ENCODE measurements at regions not wholly inside any gene's neighbourhood (a gene's known extent, or its start where the extent isn't known, plus 50 kb on each side); places are given as distances from the start of the nearest gene placed in this dataset.

GRCh38 chr2:217694291-217694690 is 308.5 kb downstream of the TNS1 start:
- Histone ChIP-seq H3K4me3 (ENCODE audit: insufficient read depth, low read depth, low read length, poor library complexity, severe bottlenecking) (no peak overlapping the region), H3K36me3 (ENCODE audit: control insufficient read depth, insufficient read depth, low read length) (no peaks in the 10 kb centered on the region)

DNA sequence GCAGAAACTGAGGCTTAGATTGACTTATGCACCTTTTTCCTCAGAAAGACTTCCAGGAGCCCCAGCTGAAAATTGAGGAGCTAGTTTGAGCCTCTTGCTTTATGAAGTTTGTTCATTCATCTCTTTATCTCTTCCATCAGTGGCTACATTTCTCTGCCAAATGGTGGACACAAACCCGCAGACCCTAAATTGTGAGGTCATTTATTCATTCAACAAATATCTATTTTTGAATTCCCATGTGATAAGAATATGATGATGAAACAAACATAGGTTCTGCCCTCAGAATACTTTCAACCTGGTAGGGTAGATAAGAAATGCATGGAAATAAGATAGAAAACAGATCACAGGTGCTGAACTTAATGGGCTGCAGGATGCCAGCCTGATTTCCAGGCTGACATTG is 309.4 kb downstream of the TNS1 start:
- Histone ChIP-seq H3K4me1 (ENCODE audit: control insufficient read depth, insufficient read depth, low read length, poor library complexity, severe bottlenecking) (no peaks in the 10 kb centered on the region), H3K27me3 (replicated peaks; ENCODE audit: control insufficient read depth, insufficient read depth, low read length, poor library complexity, severe bottlenecking) (no peaks in the 10 kb centered on the region), H3K9me3 (ENCODE audit: control insufficient read depth, low read length) (no peaks in the 10 kb centered on the region), H3K4me3 (ENCODE audit: insufficient read depth, low read depth, low read length, poor library complexity, severe bottlenecking) (no peak overlapping the region), H3K36me3 (ENCODE audit: control insufficient read depth, insufficient read depth, low read length) (no peaks in the 10 kb centered on the region), H3K27ac (ENCODE audit: insufficient read depth, low read length, poor library complexity, severe bottlenecking) (no peak overlapping the region)
- no peak for DNase-seq

More at GRCh38 chr2:217694291-217694690, 308.5 kb downstream of the TNS1 start:
- Histone ChIP-seq H3K4me1 (ENCODE audit: control insufficient read depth, insufficient read depth, low read length, poor library complexity, severe bottlenecking) (no peaks in the 10 kb centered on the region), H3K9me3 (ENCODE audit: control insufficient read depth, low read length) (no peaks in the 10 kb centered on the region), H3K27me3 (replicated peaks; ENCODE audit: control insufficient read depth, insufficient read depth, low read length, poor library complexity, severe bottlenecking) (no peaks in the 10 kb centered on the region), H3K27ac (ENCODE audit: insufficient read depth, low read length, poor library complexity, severe bottlenecking) (no peak overlapping the region)
- DNase-seq: no peak

- no peak for DNase-seq
- Histone ChIP-seq H3K27me3 (replicated peaks; ENCODE audit: control insufficient read depth, insufficient read depth, low read length, poor library complexity, severe bottlenecking) (no peaks in the 10 kb centered on the region), H3K36me3 (ENCODE audit: control insufficient read depth, insufficient read depth, low read length) (no peaks in the 10 kb centered on the region), H3K9me3 (ENCODE audit: control insufficient read depth, low read length) (no peaks in the 10 kb centered on the region), H3K4me3 (ENCODE audit: insufficient read depth, low read depth, low read length, poor library complexity, severe bottlenecking) (no peak overlapping the region), H3K27ac (ENCODE audit: insufficient read depth, low read length, poor library complexity, severe bottlenecking) (no peak overlapping the region), H3K4me1 (ENCODE audit: control insufficient read depth, insufficient read depth, low read length, poor library complexity, severe bottlenecking) (no peaks in the 10 kb centered on the region)
Measured at GRCh38 chr2:217691920-217692666, 310.7 kb downstream of the TNS1 start.

- H3K9me3 ChIP-seq (ENCODE audit: control insufficient read depth, low read length): no peaks in the 10 kb centered on the region
- no peaks in the 10 kb centered on the region for H3K27me3 ChIP-seq (replicated peaks; ENCODE audit: control insufficient read depth, insufficient read depth, low read length, poor library complexity, severe bottlenecking)
- no peaks in the 10 kb centered on the region for H3K4me1 ChIP-seq (ENCODE audit: control insufficient read depth, insufficient read depth, low read length, poor library complexity, severe bottlenecking)
- H3K4me3 ChIP-seq (ENCODE audit: insufficient read depth, low read depth, low read length, poor library complexity, severe bottlenecking): no peak overlapping the region
- no peak for DNase-seq
- no peak overlapping the region for H3K27ac ChIP-seq (ENCODE audit: insufficient read depth, low read length, poor library complexity, severe bottlenecking)
- no peaks in the 10 kb centered on the region for H3K36me3 ChIP-seq (ENCODE audit: control insufficient read depth, insufficient read depth, low read length)
Measured at GRCh38 chr2:217691516-217691915, 311.3 kb downstream of the TNS1 start.

DNA sequence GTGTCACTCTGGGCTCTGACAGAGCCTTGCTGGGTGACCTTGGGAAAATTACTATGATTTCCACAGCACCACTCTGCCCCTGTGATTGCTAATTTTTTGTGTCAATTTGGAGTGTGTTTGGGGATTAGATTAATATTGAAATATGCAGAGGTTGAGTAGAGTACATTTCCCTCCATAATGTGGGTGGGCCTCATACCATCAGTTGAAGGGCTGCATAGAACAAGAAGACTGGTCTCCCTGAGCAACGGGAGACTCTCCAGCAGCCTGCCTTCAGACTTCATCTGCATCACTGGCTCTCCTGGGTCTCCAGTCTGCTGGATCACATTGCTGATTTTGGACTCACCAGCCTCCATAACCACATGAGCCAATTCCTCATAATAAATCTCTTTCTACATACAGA is 313.7 kb downstream of the TNS1 start:
- no peak overlapping the region for H3K27ac ChIP-seq (ENCODE audit: insufficient read depth, low read length, poor library complexity, severe bottlenecking)
- H3K27me3 ChIP-seq (replicated peaks; ENCODE audit: control insufficient read depth, insufficient read depth, low read length, poor library complexity, severe bottlenecking): no peaks in the 10 kb centered on the region
- no peak for DNase-seq
- H3K4me3 ChIP-seq (ENCODE audit: insufficient read depth, low read depth, low read length, poor library complexity, severe bottlenecking): no peak overlapping the region
- H3K9me3 ChIP-seq (ENCODE audit: control insufficient read depth, low read length): no peaks in the 10 kb centered on the region
- no peaks in the 10 kb centered on the region for H3K36me3 ChIP-seq (ENCODE audit: control insufficient read depth, insufficient read depth, low read length)
- H3K4me1 ChIP-seq (ENCODE audit: control insufficient read depth, insufficient read depth, low read length, poor library complexity, severe bottlenecking): no peaks in the 10 kb centered on the region

DNA sequence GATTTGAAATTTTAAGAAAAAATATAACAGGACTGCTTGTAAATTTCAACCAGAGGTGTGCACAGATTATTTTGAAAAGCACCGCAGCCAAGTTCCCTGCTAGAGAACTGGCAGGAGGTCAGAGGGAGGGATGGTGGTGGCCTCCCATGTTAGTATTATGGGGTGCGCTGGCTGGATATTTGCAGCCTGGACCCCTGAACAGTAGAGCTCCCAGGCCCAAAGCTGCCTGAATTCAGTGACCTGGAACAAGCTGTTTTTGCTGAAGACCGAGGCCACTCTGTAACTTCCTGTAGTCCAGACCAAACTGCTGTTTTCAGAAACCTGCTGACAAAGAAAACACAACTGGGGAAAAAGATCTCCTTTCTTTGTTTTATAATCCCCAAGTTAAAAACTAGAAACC is 314.3 kb downstream of the TNS1 start:
- Histone ChIP-seq H3K9me3 (ENCODE audit: control insufficient read depth, low read length) (no peaks in the 10 kb centered on the region), H3K36me3 (ENCODE audit: control insufficient read depth, insufficient read depth, low read length) (no peaks in the 10 kb centered on the region), H3K27me3 (replicated peaks; ENCODE audit: control insufficient read depth, insufficient read depth, low read length, poor library complexity, severe bottlenecking) (no peaks in the 10 kb centered on the region), H3K27ac (ENCODE audit: insufficient read depth, low read length, poor library complexity, severe bottlenecking) (no peak overlapping the region), H3K4me1 (ENCODE audit: control insufficient read depth, insufficient read depth, low read length, poor library complexity, severe bottlenecking) (no peaks in the 10 kb centered on the region), H3K4me3 (ENCODE audit: insufficient read depth, low read depth, low read length, poor library complexity, severe bottlenecking) (no peak overlapping the region)
- DNase-seq: no peak

DNA sequence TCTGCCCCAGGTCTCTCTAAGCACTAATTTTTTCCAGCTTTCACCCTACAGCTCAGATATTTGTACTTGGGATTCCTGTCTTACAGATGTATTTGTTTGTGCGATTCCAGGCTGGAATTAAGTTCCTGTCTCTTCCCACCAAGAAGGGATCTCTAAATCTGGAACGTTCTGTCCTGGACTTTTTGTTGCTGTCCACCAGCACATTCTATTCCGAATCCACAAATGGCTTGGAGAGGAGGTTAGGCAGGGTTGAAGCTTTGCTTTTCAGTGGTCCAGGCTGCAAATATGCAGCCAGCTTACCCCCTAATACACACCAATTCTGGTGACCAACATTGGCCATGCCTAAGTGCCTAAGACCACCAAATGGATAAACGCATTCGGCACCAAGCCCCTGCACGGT is 315.0 kb downstream of the TNS1 start:
- DNase-seq: no peak
- Histone ChIP-seq H3K4me1 (ENCODE audit: control insufficient read depth, insufficient read depth, low read length, poor library complexity, severe bottlenecking) (no peaks in the 10 kb centered on the region), H3K4me3 (ENCODE audit: insufficient read depth, low read depth, low read length, poor library complexity, severe bottlenecking) (no peak overlapping the region), H3K27ac (ENCODE audit: insufficient read depth, low read length, poor library complexity, severe bottlenecking) (no peak overlapping the region), H3K27me3 (replicated peaks; ENCODE audit: control insufficient read depth, insufficient read depth, low read length, poor library complexity, severe bottlenecking) (no peaks in the 10 kb centered on the region), H3K36me3 (ENCODE audit: control insufficient read depth, insufficient read depth, low read length) (no peaks in the 10 kb centered on the region), H3K9me3 (ENCODE audit: control insufficient read depth, low read length) (no peaks in the 10 kb centered on the region)

- Histone ChIP-seq H3K27me3 (replicated peaks; ENCODE audit: control insufficient read depth, insufficient read depth, low read length, poor library complexity, severe bottlenecking) (no peaks in the 10 kb centered on the region), H3K4me3 (ENCODE audit: insufficient read depth, low read depth, low read length, poor library complexity, severe bottlenecking) (no peak overlapping the region), H3K9me3 (ENCODE audit: control insufficient read depth, low read length) (no peaks in the 10 kb centered on the region), H3K27ac (ENCODE audit: insufficient read depth, low read length, poor library complexity, severe bottlenecking) (no peak overlapping the region), H3K36me3 (ENCODE audit: control insufficient read depth, insufficient read depth, low read length) (no peaks in the 10 kb centered on the region), H3K4me1 (ENCODE audit: control insufficient read depth, insufficient read depth, low read length, poor library complexity, severe bottlenecking) (no peaks in the 10 kb centered on the region)
- no peak for DNase-seq
Measured at GRCh38 chr2:217685255-217685605, 317.6 kb downstream of the TNS1 start.

GRCh38 chr2:217684431-217685254 is 318.2 kb downstream of the TNS1 start:
- no peak for DNase-seq
- no peaks in the 10 kb centered on the region for H3K36me3 ChIP-seq (ENCODE audit: control insufficient read depth, insufficient read depth, low read length)
- no peak overlapping the region for H3K27ac ChIP-seq (ENCODE audit: insufficient read depth, low read length, poor library complexity, severe bottlenecking)
- H3K9me3 ChIP-seq (ENCODE audit: control insufficient read depth, low read length): no peaks in the 10 kb centered on the region
- H3K4me3 ChIP-seq (ENCODE audit: insufficient read depth, low read depth, low read length, poor library complexity, severe bottlenecking): no peak overlapping the region
- no peaks in the 10 kb centered on the region for H3K4me1 ChIP-seq (ENCODE audit: control insufficient read depth, insufficient read depth, low read length, poor library complexity, severe bottlenecking)
- H3K27me3 ChIP-seq (replicated peaks; ENCODE audit: control insufficient read depth, insufficient read depth, low read length, poor library complexity, severe bottlenecking): no peaks in the 10 kb centered on the region

GRCh38 chr2:217683106-217683870 is 319.5 kb downstream of the TNS1 start:
- no peak for DNase-seq

More at GRCh38 chr2:217683106-217683870, 319.5 kb downstream of the TNS1 start:
- Histone ChIP-seq H3K27ac (ENCODE audit: insufficient read depth, low read length, poor library complexity, severe bottlenecking) (no peak overlapping the region), H3K9me3 (ENCODE audit: control insufficient read depth, low read length) (no peaks in the 10 kb centered on the region), H3K4me1 (ENCODE audit: control insufficient read depth, insufficient read depth, low read length, poor library complexity, severe bottlenecking) (no peaks in the 10 kb centered on the region), H3K27me3 (replicated peaks; ENCODE audit: control insufficient read depth, insufficient read depth, low read length, poor library complexity, severe bottlenecking) (no peaks in the 10 kb centered on the region), H3K36me3 (ENCODE audit: control insufficient read depth, insufficient read depth, low read length) (no peaks in the 10 kb centered on the region), H3K4me3 (ENCODE audit: insufficient read depth, low read depth, low read length, poor library complexity, severe bottlenecking) (no peak overlapping the region)
